HG03175 (cell line): ENCODE measurements at regions not wholly inside any gene's neighbourhood (a gene's known extent, or its start where the extent isn't known, plus 50 kb on each side); places are given as distances from the start of the nearest gene placed in this dataset.

Source experiments
- ATAC-seq: cut with Tn5 transposase; IDR thresholded peaks from one replicate; pipeline ENCODE4 v1.9.1; 2021; ENCODE audit warnings: mild to moderate bottlenecking, moderate library complexity; ENCODE audit not compliant: unreplicated experiment

GRCh38 chr2:64823794-64824193 lies 165.4 kb upstream of the SLC1A4 start:
- no peak for ATAC-seq

- no peak for ATAC-seq
Measured at GRCh38 chr2:64825831-64826491, 163.2 kb upstream of the SLC1A4 start.

GRCh38 chr2:64826703-64827102 lies 162.5 kb upstream of the SLC1A4 start:
- ATAC-seq = no peak

GRCh38 chr2:64828261-64828660 lies 160.9 kb upstream of the SLC1A4 start:
- ATAC-seq = no peak

- no peak for ATAC-seq
Measured at GRCh38 chr2:64829525-64829924, 159.7 kb upstream of the SLC1A4 start.

- peak; percentile 87 for ATAC-seq
Measured at GRCh38 chr2:64831134-64831976, 157.8 kb upstream of the SLC1A4 start.

GRCh38 chr2:64831977-64832328 lies 157.2 kb upstream of the SLC1A4 start:
- ATAC-seq = no peak

GRCh38 chr2:64832936-64833335 lies 156.3 kb upstream of the SLC1A4 start:
- no peak for ATAC-seq

DNA sequence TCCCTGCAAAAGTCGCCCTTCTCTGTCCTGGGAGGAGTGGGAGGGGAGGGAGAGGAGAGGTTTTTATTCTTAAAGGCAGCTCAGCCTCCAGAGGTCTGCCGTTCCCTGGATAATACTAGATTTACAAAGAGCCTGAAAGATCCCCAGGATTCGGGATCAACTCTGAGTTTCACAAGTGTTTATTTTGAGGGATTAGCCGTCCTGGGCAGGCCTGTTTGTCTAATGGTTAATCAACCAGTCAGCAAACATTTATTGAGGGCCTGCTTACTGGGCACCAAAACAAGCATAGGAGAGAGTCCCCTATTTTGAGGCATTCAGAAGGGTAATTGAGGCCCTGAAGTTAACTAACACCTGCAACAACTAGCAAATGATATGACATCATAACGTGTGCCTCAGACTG lies 152.6 kb upstream of the SLC1A4 start:
- no peak for ATAC-seq

- no peak for ATAC-seq
Measured at GRCh38 chr2:64837116-64837731, 152.0 kb upstream of the SLC1A4 start.

DNA sequence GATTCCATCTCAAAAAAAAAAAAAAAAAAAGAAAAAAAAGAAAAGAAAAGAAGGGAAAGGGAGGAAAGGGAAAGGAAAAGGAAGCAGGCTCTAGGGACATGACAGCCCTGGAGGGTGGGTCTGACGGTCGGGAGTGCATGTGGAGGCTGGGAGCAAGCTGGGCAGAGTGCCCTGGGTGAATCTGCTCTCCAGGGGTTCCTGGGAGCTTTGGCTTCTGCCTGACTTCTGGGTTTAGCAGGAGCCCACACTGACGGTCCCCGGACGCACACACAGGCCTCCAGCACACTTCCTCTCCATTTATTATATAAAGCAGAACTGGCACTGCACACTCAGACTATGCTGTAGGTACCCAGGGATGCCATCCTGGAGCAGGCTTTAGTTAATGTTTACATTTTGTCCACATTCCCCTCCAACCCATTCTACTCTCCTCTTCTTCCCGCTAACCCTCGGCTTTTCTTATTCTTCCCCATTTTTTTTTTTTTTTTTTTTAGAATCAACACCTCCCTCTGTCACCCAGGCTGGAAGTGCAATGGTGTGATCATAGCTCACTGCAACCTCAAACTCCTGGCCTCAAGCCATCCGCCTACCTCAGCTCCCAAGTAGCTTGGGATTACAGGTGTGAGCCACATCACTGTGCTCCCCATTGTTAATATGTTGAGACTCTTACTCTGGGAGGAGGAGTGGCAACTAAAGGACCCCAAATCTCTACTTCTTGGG lies 151.1 kb upstream of the SLC1A4 start:
- ATAC-seq = no peak

DNA sequence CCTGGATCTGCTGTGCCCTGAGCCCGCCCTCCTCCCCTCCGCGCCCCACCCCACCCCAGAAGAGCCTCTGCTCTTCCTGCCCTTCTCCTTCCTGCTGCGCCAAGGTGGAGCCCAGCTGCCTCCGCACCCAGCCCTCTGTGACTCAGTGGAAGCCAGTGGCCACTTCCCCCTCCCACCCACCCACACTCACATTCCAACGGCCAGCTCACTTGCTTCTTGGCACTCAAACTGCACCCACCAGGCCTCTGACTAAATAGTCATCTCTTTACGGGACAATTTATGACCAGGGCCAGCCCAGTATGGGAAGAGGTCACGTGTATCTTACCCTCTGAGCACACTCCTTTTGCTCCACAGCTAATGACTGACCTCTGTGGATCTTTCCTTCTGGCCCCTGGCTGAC lies 150.4 kb upstream of the SLC1A4 start:
- no peak for ATAC-seq

GRCh38 chr2:64839844-64840243 lies 149.4 kb upstream of the SLC1A4 start:
- ATAC-seq = peak; percentile 93

DNA sequence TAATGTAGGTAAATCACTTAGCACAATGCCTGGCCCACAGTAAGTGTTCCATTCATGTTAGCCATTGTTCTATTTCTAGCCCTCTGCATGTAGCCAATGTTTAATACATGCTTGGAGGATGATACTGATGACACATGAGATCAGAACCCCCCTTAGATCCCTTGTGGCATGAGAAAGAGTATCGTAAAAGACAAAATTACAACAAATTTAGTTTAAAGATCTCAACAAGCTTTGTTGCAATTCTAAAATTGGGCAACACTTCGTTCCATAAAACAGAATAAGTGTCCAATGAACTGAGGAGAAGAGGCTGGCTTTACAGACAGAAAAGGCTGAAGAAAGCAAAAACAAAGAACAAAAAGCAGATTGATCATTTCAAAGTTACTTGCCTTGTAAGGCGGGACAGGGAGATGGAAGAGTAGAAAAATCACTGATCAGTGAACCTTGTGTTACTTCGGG lies 148.7 kb upstream of the SLC1A4 start:
- ATAC-seq = no peak

DNA sequence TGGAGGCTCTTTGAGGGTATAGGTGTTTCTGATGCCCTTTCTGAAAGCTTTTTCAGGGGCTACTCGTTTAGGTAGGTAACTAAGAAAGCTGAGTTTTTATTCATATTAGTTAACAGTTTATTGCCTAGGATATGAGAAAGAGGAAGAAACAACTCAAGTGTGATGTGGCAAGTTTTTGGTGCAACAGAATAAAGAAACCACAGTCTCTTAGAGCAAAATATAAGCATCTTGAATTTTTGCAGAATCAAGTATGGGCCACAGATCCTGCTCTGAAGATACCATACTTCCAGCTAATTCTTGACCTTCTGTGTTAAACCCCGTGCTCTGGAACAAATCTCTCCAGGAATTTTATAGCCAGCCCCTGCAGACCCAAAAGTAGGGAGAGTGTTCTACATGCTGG lies 147.7 kb upstream of the SLC1A4 start:
- no peak for ATAC-seq

GRCh38 chr2:64842030-64842429 lies 147.2 kb upstream of the SLC1A4 start:
- ATAC-seq = no peak

- ATAC-seq = no peak
Measured at GRCh38 chr2:64844087-64844486, 145.1 kb upstream of the SLC1A4 start.

GRCh38 chr2:64845273-64845905 lies 143.8 kb upstream of the SLC1A4 start:
- no peak for ATAC-seq

DNA sequence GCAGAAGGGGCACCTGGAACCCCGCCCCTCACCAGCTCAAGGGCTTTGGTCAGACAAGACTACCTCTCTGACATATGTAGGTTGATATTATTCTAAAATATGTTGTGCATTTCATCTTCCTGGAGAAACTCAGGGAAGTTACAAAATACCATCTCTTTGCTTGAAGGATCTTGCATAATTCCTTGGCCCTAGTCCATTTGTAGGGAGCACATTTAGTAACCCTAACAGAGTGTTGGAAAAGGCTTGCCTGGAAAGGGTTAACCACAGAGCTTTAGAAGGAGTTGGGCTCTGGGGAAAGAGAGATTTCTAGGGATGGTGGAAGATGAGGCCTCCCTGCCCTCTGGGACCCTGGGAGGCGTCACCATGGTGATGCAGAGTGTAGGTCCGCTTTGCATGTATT lies 143.0 kb upstream of the SLC1A4 start:
- ATAC-seq = no peak

GRCh38 chr2:64847930-64848329 lies 141.3 kb upstream of the SLC1A4 start:
- ATAC-seq = no peak

- no peak for ATAC-seq
Measured at GRCh38 chr2:64848363-64848762, 140.8 kb upstream of the SLC1A4 start.
